Rectal smooth muscle tissue (tissue), 1 donor: ENCODE measurements at regions not wholly inside any gene's neighbourhood (a gene's known extent, or its start where the extent isn't known, plus 50 kb on each side); places are given as distances from the start of the nearest gene placed in this dataset.

ENCODE experiments used
- H3K27ac ChIP-seq: one replicate; pipeline ENCODE4 v1.7.0; 2013; ENCODE audit warnings: low read depth, low read length, inconsistent platforms
- H3K27me3 ChIP-seq: one replicate; pipeline ENCODE4 v1.7.0; 2013; ENCODE audit warnings: low read length; ENCODE audit not compliant: control insufficient read depth, insufficient read depth
- H3K36me3 ChIP-seq: one replicate; pipeline ENCODE4 v1.7.0; 2013; ENCODE audit warnings: low read length; ENCODE audit not compliant: control insufficient read depth, insufficient read depth
- H3K4me1 ChIP-seq: one replicate; pipeline ENCODE4 v1.7.0; 2013; ENCODE audit warnings: low read length; ENCODE audit not compliant: control insufficient read depth, insufficient read depth
- H3K4me3 ChIP-seq: one replicate; pipeline ENCODE4 v1.7.0; 2013; ENCODE audit warnings: low read length
- H3K9ac ChIP-seq: one replicate; pipeline ENCODE4 v1.7.0; 2013; ENCODE audit warnings: low read length

DNA sequence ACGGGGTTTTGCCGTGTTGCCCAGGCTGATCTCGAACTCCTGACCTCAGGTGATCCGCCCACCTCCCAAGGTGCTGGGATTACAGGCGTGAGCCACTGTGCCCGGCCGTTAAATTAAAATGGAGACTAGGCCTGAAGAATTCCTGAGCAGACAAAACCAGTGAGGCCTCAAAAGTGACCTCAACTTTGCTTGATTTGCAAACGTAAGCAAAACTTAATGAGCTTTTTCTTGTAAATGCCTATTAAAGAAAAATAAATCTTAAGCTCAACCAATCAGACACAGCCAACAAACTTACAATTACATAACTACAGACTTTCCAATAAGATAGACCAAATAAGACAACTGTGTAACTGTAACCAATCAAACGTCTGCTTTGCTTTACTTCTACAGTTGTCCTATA, 111.3 kb upstream of the SEMA6A start:
- no peak overlapping the region for H3K4me3 ChIP-seq
- no peaks in the 10 kb centered on the region for H3K27me3 ChIP-seq
- H3K9ac ChIP-seq, result no peak overlapping the region
- no peaks in the 10 kb centered on the region for H3K36me3 ChIP-seq
- no peak overlapping the region for H3K27ac ChIP-seq
- no peaks in the 10 kb centered on the region for H3K4me1 ChIP-seq

- no peaks in the 10 kb centered on the region for H3K36me3 ChIP-seq
These were observed 110.4 kb upstream of the SEMA6A start for GRCh38 chr5:116685069-116685468.

DNA sequence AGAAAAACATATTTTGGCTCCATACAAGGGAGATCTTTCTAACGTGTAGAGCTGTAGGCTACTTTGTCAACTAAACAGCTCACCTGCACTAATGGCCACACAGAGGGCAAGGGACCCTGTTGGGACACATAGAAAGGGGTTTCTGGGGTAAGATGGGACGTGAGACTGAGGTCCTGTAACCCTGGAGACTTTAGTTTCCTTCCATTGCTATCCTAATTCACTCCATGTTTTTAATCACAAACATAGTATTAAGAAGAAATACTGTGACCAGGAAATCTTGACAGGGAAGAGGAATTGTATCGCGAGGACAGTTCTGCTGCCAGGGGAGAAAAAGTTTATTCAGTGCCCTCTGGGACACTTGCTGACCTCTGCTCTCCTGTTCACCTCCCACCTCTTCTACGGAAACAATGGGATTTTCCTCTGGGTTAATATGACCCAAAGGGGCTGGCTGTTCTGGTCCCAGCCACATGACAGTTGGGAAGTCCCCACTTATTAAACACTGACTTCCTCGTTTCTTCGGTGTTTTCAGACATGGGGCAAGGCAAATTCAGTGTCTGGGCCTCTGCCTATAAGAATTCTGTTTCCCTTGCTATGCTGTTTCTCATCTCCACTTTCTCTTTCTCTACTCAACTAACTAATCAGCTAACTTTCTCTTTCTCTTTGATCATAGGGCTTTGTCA, 106.9 kb upstream of the SEMA6A start:
- Histone ChIP-seq H3K36me3 (no peaks in the 10 kb centered on the region), H3K27me3 (no peaks in the 10 kb centered on the region), H3K4me1 (no peaks in the 10 kb centered on the region), H3K27ac (no peak overlapping the region), H3K4me3 (no peak overlapping the region), H3K9ac (no peak overlapping the region)

More at GRCh38 chr5:116685069-116685468, 110.4 kb upstream of the SEMA6A start:
- H3K27me3 ChIP-seq, result no peaks in the 10 kb centered on the region
- H3K27ac ChIP-seq, result no peak overlapping the region
- H3K4me3 ChIP-seq, result no peak overlapping the region
- H3K9ac ChIP-seq, result no peak overlapping the region
- no peaks in the 10 kb centered on the region for H3K4me1 ChIP-seq

- Histone ChIP-seq H3K9ac (no peak overlapping the region), H3K4me1 (no peaks in the 10 kb centered on the region), H3K27me3 (no peaks in the 10 kb centered on the region), H3K27ac (no peak overlapping the region), H3K36me3 (no peaks in the 10 kb centered on the region), H3K4me3 (no peak overlapping the region)
These were observed 100.9 kb upstream of the SEMA6A start for GRCh38 chr5:116675626-116675910.

GRCh38 chr5:116674881-116675625, 100.4 kb upstream of the SEMA6A start:
- no peak overlapping the region for H3K4me3 ChIP-seq
- no peak overlapping the region for H3K9ac ChIP-seq
- H3K36me3 ChIP-seq, result no peaks in the 10 kb centered on the region
- no peaks in the 10 kb centered on the region for H3K4me1 ChIP-seq
- no peaks in the 10 kb centered on the region for H3K27me3 ChIP-seq
- H3K27ac ChIP-seq, result no peak overlapping the region

- H3K27me3 ChIP-seq, result no peaks in the 10 kb centered on the region
- no peaks in the 10 kb centered on the region for H3K36me3 ChIP-seq
- no peak overlapping the region for H3K4me3 ChIP-seq
- H3K9ac ChIP-seq, result no peak overlapping the region
- H3K4me1 ChIP-seq, result no peaks in the 10 kb centered on the region
- no peak overlapping the region for H3K27ac ChIP-seq
These were observed 98.8 kb upstream of the SEMA6A start for GRCh38 chr5:116673453-116673852.

GRCh38 chr5:116672203-116672602, 97.6 kb upstream of the SEMA6A start:
- Histone ChIP-seq H3K9ac (no peak overlapping the region), H3K36me3 (no peaks in the 10 kb centered on the region), H3K27ac (no peak overlapping the region), H3K27me3 (no peaks in the 10 kb centered on the region), H3K4me1 (no peaks in the 10 kb centered on the region), H3K4me3 (no peak overlapping the region)

DNA sequence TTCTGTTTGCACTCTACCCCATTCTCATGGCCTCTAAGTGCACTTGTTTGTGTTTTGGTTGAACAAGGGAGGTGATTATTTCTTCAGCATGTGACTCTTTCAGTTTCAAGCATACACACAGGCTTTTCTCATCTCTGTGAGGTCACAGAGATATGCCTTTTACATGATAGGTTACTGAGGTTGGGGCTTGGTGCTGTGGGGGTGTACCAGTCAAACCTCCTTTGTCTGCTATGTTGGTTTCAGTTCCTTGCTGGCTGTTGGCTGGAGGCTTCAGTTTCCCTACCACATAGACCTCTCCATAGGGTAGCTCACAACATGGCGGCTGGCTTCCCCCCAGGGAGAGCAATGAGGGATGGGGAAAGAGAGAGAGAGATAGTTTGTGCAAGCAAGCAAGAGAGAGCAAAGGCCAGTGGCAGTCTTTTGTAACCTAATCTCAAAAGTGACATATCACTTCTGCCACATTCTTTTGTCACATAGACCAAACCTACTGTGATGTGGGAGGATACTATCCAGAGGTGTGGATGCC, 96.7 kb upstream of the SEMA6A start:
- H3K27ac ChIP-seq, result no peak overlapping the region
- no peak overlapping the region for H3K4me3 ChIP-seq

GRCh38 chr5:116669261-116670031, 94.8 kb upstream of the SEMA6A start:
- Histone ChIP-seq H3K4me1 (no peaks in the 10 kb centered on the region), H3K27ac (no peak overlapping the region), H3K9ac (no peak overlapping the region), H3K27me3 (no peaks in the 10 kb centered on the region), H3K4me3 (no peak overlapping the region), H3K36me3 (no peaks in the 10 kb centered on the region)

More for the DNA sequence above, 96.7 kb upstream of the SEMA6A start:
- Histone ChIP-seq H3K4me1 (no peaks in the 10 kb centered on the region), H3K36me3 (no peaks in the 10 kb centered on the region), H3K9ac (no peak overlapping the region), H3K27me3 (no peaks in the 10 kb centered on the region)

DNA sequence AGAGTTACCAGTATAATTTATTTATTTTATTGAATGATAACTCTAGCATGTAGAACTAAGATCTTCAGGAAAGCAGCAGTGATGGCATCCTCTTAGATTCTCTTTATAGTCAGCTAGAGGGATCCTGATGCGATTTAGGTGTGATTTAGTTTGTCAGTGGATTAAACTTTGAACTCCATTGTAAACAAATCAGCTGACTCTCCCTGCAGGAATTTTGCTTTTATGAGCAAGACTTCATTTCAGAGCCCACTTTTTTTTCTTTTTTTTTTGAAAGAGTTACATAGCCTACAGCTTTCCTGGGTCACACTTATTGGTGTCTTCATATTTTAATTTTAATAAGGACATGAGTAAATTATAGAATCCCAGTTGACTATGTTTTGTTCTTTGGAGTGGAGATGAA, 93.8 kb upstream of the SEMA6A start:
- no peak overlapping the region for H3K4me3 ChIP-seq
- no peak overlapping the region for H3K9ac ChIP-seq
- H3K27ac ChIP-seq, result no peak overlapping the region
- no peaks in the 10 kb centered on the region for H3K36me3 ChIP-seq
- no peaks in the 10 kb centered on the region for H3K27me3 ChIP-seq
- H3K4me1 ChIP-seq, result no peaks in the 10 kb centered on the region

GRCh38 chr5:116666901-116667300, 92.3 kb upstream of the SEMA6A start:
- no peaks in the 10 kb centered on the region for H3K36me3 ChIP-seq
- H3K9ac ChIP-seq, result no peak overlapping the region
- no peaks in the 10 kb centered on the region for H3K27me3 ChIP-seq
- H3K4me1 ChIP-seq, result no peaks in the 10 kb centered on the region
- H3K27ac ChIP-seq, result no peak overlapping the region
- no peak overlapping the region for H3K4me3 ChIP-seq

DNA sequence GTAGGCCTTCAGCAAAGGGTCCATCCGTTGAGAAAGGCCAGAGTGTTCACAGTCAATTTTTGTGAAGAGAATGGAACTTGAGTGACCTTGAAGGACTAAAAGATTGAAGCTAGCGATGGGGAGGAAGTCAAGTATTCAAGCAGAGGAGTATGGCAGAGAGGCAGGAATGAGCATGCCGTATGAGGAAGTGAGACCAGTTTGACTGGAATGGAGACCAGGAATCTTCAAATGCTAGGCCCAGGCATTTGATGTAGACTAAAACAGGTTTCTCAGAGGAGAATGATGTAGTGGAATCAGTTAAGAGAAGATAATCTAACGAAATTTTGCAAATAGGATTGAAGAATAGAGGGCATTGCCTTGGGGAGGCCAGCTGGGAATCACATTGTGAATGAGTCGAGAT, 90.4 kb upstream of the SEMA6A start:
- H3K9ac ChIP-seq, result no peak overlapping the region
- no peak overlapping the region for H3K4me3 ChIP-seq
- H3K4me1 ChIP-seq, result no peaks in the 10 kb centered on the region
- no peak overlapping the region for H3K27ac ChIP-seq
- H3K27me3 ChIP-seq, result no peaks in the 10 kb centered on the region
- no peaks in the 10 kb centered on the region for H3K36me3 ChIP-seq
